HFF-Myc (cell line): ENCODE measurements at regions not wholly inside any gene's neighbourhood (a gene's known extent, or its start where the extent isn't known, plus 50 kb on each side); places are given as distances from the start of the nearest gene placed in this dataset.
A peak's percentile ranks its signal among the peaks of the same experiment; 100 is the strongest.

ENCODE experiments used
- DNase-seq: peaks from one replicate; pipeline ENCODE4 v3.0.0-alpha.2; 2011; ENCODE audit warnings: low read depth; ENCODE audit errors: extremely low read depth
- H3K4me3 ChIP-seq: replicated peaks from 2 replicates; pipeline ENCODE4 v1.5.1; 2011; ENCODE audit warnings: low read depth, mild to moderate bottlenecking, control low read depth, low read length
- TF ChIP-seq, protein P1 (sequence below): IDR thresholded peaks from 2 replicates; pipeline ENCODE4 v1.5.1; 2012; ENCODE audit warnings: mild to moderate bottlenecking, low read depth, low read length, control low read depth; ENCODE audit errors: missing control alignments

DNA sequence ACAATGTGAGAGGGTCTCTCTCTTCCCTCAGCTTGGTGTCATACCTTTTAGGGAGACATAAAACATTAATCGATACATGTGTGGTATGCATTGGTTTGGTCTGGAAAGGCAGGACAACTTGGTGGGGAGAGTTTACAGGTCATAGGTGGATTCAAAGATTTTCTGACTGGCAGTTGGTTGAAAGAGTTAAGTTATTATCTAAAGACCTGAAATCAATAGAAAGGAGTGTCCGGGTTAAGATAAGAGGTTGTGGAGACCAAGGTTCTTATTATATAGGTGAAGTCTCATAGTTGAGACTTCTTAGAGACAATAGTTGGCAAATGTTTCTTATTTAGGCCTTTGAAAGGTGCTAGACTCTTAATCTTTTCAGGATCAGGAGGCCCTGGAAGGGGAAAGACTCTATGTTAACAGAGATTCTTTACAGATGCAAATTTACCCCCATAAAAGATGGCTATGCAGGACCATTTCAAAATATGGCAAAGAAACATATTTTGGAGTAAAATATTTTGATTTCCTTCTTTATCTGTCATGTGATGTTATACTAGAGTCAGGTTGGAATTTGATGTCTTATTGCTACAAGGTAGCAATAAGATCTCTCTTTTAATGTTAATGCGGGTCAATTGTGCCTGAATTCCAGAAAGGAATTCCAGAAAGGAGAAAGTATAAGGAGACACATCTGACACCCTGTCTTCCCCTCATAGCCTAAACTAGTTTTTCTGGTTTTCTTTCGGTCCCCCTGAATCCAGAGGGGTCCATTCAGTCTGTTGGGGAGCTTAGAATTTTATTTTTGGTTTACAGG, 59.2 kb upstream of the RCBTB2 start:
- no peak for DNase-seq
- TF ChIP-seq, protein P1, sequence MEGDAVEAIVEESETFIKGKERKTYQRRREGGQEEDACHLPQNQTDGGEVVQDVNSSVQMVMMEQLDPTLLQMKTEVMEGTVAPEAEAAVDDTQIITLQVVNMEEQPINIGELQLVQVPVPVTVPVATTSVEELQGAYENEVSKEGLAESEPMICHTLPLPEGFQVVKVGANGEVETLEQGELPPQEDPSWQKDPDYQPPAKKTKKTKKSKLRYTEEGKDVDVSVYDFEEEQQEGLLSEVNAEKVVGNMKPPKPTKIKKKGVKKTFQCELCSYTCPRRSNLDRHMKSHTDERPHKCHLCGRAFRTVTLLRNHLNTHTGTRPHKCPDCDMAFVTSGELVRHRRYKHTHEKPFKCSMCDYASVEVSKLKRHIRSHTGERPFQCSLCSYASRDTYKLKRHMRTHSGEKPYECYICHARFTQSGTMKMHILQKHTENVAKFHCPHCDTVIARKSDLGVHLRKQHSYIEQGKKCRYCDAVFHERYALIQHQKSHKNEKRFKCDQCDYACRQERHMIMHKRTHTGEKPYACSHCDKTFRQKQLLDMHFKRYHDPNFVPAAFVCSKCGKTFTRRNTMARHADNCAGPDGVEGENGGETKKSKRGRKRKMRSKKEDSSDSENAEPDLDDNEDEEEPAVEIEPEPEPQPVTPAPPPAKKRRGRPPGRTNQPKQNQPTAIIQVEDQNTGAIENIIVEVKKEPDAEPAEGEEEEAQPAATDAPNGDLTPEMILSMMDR = no peak

DNA sequence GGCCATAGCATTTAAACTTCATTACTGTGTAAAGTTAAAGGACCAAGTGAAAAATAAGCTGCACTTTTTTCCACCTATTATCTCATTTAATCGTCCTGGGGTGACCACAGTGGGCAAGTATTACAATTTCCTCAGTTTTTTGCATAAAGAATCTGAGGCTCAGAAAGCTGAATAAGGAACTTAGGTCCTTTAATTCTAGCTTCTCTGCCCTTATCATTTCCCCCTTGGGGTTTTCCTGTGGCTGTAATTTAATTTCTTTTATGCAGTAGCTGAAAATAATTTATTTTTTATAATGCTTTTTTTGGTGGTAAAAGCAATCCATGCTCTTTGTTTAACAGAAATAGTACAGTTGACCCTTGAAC, 59.8 kb upstream of the RCBTB2 start:
- DNase-seq = no peak
- TF ChIP-seq, protein P1 = no peak
- no peak overlapping the region for H3K4me3 ChIP-seq

More for the DNA sequence above, 59.2 kb upstream of the RCBTB2 start:
- no peak overlapping the region for H3K4me3 ChIP-seq

DNA sequence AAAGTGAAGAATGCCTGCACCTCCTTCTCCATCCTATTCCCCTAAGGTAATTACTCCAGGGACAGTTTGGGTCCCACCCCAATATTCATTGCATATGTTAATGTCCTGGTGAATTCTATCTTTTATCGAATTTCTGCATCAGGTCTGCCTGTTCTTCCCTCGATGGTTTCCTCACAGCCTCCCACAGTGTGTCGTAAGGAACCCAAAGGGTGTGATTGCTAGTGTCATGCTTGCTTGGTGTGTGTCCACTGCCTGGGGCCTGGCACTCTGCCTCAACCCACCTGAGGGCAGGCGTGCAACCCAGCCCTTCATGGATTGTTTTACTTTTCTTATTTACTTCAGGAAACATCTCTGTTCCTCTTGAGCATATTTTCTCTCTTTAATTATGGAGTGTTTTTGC, 60.2 kb upstream of the CYSLTR2 start:
- TF ChIP-seq, protein P1 = no peak
- no peak for DNase-seq
- H3K4me3 ChIP-seq = no peak overlapping the region

DNA sequence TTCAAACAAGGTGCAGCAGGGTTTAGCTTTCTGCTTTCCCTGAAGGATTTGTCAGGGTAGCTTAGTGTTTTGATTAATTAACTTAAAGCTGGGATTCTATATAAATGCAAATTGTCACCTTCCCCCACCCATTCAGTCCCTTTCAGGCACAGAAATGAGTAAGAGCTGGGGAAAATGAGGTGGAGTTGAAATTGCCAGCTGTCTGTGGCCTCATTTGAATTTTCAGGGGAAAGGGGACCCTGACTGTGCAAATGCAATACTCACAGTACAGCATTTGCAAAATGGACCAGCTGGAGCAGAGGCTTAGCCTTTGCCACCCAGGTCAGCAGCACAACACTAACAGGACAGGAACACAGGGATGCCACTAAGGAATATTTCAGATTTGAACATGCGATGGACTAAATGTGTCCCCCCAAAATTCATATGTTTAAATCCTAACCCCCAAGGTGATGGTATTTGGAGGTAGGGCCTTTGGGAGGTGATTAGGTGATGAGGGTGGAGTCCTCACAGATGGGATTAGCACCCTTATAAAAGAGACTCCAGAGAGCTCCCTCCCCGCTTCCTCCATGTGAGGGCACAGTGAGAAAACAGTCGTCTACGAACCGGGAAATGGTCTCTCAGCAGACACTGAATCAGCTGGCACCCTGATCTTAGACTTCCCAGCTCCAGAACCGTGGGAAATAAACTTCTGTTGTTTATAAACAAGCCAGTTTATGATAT, 59.5 kb upstream of the CYSLTR2 start:
- H3K4me3 ChIP-seq = no peak overlapping the region
- TF ChIP-seq, protein P1 = no peak
- DNase-seq = no peak

DNA sequence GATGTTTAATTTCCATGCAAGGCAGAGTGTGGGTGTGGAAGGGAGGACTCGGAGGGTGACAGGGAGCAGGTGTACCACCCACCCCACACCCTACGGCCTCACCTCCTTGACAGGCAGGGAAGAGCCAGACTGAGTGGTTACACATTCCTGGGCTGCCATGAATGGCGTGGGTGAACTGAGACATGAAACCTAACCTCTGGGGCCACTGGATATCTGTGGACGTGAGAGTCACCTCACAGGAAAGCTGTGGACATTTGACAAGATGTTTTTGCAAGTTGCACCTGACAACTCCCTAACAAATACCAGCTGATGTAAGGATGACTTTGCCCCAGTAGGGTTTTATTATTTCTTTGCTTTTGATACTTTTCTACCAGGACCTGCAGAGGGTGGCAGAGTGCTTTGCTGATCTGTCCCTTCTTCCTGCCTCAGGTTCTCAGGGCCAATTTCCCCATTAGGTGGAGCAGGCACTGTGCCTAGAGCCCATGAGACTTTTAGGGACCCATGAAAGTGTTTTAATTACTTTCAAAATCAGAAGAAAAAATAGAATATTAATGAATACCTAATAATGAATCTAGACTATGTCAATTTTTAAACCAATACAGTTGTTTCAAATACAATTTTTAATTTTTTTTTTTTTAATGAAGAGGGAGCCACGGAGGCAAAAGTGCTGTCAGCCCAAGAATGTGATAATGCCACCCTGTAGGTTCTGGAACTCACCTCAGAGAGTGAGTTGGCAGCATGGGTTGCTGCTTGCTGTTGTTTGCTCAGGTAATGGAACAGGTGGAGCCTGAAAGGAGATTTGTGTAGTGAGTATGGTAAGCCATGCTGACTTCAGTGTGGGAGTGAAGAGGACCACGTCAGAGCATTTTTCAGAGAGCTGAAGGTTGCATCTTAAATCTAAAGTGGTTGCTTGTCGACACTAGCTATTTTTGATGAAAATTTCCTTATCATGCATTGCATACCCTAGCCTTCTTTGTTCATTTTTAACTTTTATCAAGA, 58.0 kb upstream of the CYSLTR2 start:
- TF ChIP-seq, protein P1 = peak; percentile 72
- DNase-seq = peak; percentile 44
- H3K4me3 ChIP-seq = no peak overlapping the region

DNA sequence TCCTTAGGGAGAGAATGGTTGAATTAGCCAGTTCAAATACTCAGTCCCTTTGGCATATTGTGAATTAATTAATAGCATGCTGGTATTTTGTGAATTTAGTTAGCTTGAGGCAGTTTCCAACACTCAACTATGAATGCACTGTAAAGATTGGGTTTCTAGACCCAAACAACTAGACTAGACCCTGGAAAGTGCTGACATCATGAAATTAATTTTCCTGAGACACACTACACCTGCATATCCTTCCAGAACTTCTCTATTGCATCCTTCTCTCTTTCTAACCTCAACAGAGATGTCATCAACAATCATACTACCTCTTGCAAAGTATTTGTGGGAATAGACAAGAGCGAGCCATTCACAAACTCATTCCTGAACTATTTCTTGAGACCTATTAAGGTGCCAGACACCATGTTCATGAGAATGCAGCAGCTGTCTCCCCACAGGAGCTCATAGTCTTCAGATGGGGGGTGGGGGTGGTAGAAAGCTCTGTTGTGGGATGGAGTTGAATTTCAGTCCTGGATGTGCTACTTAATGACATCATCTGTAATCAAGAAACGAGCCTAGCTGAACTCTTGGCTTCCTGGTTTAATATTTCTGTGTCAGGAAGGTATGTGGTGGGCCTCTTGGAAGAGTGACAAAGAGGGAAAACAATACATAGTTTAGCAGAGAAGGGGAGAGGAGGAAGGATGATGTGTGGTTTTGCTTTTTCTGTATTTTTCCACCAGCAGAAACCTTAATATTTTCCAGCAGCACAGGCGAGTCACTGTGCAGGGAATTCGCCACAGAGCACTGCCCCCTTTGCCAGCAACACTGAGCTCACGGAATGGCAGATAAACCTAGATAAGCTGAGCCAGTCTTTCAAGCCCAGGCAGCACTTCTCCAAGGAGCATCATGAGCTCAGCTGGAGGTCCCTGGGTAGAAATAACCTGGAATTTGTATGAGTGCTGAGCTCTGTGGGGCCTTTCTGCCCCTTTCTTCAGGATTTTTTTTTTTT, 53.1 kb upstream of the CYSLTR2 start:
- TF ChIP-seq, protein P1 = no peak
- peak; percentile 61 for DNase-seq
- no peak overlapping the region for H3K4me3 ChIP-seq
